ENCODE measurements at regions not wholly inside any gene's neighbourhood (a gene's known extent, or its start where the extent isn't known, plus 50 kb on each side); places are given as distances from the start of the nearest gene placed in this dataset.

GRCh38 chr4:147198411-147199051 is 252.9 kb upstream of the TTC29 start:
- no peaks in the 10 kb centered on the region for H3K27me3 ChIP-seq
- peaks cover 0 to 15% (median 2%) of the 10 kb centered on the region in 4 donors for H3K4me1 ChIP-seq
- no peaks in the 10 kb centered on the region for H3K9me3 ChIP-seq
- intact Hi-C loops (cut with DNase I; ENCODE audit: low total_unique reads) = no loop called here
- H3K36me3 ChIP-seq = no peaks in the 10 kb centered on the region
- TF ChIP-seq, protein P1, sequence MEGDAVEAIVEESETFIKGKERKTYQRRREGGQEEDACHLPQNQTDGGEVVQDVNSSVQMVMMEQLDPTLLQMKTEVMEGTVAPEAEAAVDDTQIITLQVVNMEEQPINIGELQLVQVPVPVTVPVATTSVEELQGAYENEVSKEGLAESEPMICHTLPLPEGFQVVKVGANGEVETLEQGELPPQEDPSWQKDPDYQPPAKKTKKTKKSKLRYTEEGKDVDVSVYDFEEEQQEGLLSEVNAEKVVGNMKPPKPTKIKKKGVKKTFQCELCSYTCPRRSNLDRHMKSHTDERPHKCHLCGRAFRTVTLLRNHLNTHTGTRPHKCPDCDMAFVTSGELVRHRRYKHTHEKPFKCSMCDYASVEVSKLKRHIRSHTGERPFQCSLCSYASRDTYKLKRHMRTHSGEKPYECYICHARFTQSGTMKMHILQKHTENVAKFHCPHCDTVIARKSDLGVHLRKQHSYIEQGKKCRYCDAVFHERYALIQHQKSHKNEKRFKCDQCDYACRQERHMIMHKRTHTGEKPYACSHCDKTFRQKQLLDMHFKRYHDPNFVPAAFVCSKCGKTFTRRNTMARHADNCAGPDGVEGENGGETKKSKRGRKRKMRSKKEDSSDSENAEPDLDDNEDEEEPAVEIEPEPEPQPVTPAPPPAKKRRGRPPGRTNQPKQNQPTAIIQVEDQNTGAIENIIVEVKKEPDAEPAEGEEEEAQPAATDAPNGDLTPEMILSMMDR (IDR thresholded peaks at IDR 0.05) = no peak
- no peak for DNase-seq
- H3K4me3 ChIP-seq = no peak overlapping the region
- no peak overlapping the region for H3K27ac ChIP-seq

- DNase-seq = no peak
- Histone ChIP-seq H3K36me3 (no peaks in the 10 kb centered on the region), H3K4me1 (no peaks in the 10 kb centered on the region), H3K27ac (no peak overlapping the region), H3K27me3 (no peaks in the 10 kb centered on the region), H3K4me3 (no peak overlapping the region), H3K9me3 (no peaks in the 10 kb centered on the region)
- TF ChIP-seq, protein P1 (IDR thresholded peaks at IDR 0.05) = no peak
- intact Hi-C loops (cut with DNase I; ENCODE audit: low total_unique reads) = no loop called here
Measured at GRCh38 chr4:147201016-147201415, 255.4 kb upstream of the TTC29 start.

DNA sequence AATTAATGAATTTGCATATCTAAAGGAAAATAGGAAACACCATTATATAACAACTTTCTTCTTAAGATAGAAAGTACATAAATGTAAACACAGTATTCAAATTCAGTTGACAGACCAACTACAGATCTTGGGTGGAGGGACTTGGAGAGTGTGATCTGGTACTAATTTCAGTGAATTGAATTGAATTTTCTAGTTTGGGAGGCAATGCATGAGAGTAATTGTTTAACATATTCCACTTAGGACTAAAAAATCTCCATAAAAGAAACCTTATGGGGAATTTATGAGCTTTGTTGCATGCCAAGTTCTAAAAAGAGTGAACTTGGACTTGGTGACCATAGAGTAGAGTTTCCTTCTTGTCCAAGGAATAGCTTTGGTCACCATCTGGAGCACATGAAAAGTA is 261.1 kb upstream of the TTC29 start:
- H3K36me3 ChIP-seq = no peaks in the 10 kb centered on the region
- no peak overlapping the region for H3K4me3 ChIP-seq
- no peaks in the 10 kb centered on the region for H3K27me3 ChIP-seq
- no peaks in the 10 kb centered on the region for H3K4me1 ChIP-seq
- TF ChIP-seq, protein P1 (IDR thresholded peaks at IDR 0.05) = no peak
- no peaks in the 10 kb centered on the region for H3K9me3 ChIP-seq
- H3K27ac ChIP-seq = no peak overlapping the region
- DNase-seq = no peak
- intact Hi-C loops (cut with DNase I; ENCODE audit: low total_unique reads) = no loop called here

DNA sequence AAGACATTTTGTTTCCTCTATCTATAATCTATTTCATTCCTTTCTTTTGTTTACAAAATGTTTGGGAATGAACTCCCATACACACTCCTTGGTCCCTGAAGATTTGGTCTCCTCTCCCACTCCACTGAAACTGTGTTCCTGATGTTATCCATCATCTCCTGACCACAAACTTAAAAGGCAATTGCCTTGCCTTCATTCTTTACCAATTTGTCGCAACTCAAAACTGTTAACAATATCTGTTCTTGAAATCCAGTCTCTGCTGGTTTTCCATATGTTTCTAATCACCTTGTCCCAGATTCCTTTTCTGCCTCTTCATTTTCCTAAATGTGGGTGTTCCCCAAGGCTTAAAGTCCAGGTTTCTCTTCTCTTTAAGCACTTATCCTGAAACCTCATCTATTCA is 262.2 kb upstream of the TTC29 start:
- no peaks in the 10 kb centered on the region for H3K9me3 ChIP-seq
- no peak overlapping the region for H3K4me3 ChIP-seq
- no peaks in the 10 kb centered on the region for H3K27me3 ChIP-seq

GRCh38 chr4:147217655-147218054 is 263.2 kb upstream of the EDNRA start:
- no peaks in the 10 kb centered on the region for H3K36me3 ChIP-seq
- TF ChIP-seq, protein P1 (IDR thresholded peaks at IDR 0.05) = no peak
- no peaks in the 10 kb centered on the region for H3K9me3 ChIP-seq
- DNase-seq = no peak
- intact Hi-C loops (cut with DNase I; ENCODE audit: low total_unique reads) = no loop called here
- H3K27ac ChIP-seq = no peak overlapping the region
- peaks cover 0 to 41% (median 4%) of the 10 kb centered on the region in 4 donors for H3K4me1 ChIP-seq
- no peaks in the 10 kb centered on the region for H3K27me3 ChIP-seq
- H3K4me3 ChIP-seq = no peak overlapping the region

More for the DNA sequence above, 262.2 kb upstream of the TTC29 start:
- DNase-seq = no peak
- intact Hi-C loops (cut with DNase I; ENCODE audit: low total_unique reads) = no loop called here
- Histone ChIP-seq H3K27ac (no peak overlapping the region), H3K36me3 (no peaks in the 10 kb centered on the region), H3K4me1 (no peaks in the 10 kb centered on the region)
- TF ChIP-seq, protein P1 (IDR thresholded peaks at IDR 0.05) = no peak

- intact Hi-C loops (cut with DNase I; ENCODE audit: low total_unique reads) = no loop called here
- Histone ChIP-seq H3K27ac (peak overlapping the region; percentile 20 to 25), H3K27me3 (no peaks in the 10 kb centered on the region), H3K36me3 (no peaks in the 10 kb centered on the region), H3K4me3 (no peak overlapping the region), H3K9me3 (no peaks in the 10 kb centered on the region), H3K4me1 (peaks cover 0 to 41% (median 4%) of the 10 kb centered on the region in 4 donors)
- DNase-seq = no peak
- TF ChIP-seq, protein P1 (IDR thresholded peaks at IDR 0.05) = no peak
Measured at GRCh38 chr4:147219145-147219544, 261.8 kb upstream of the EDNRA start.

Data from tibial artery (tissue), 4 donors.